AG09319 (cell line): ENCODE measurements at regions not wholly inside any gene's neighbourhood (a gene's known extent, or its start where the extent isn't known, plus 50 kb on each side); places are given as distances from the start of the nearest gene placed in this dataset.

Experiments
- DNase-seq: peaks from one replicate; pipeline ENCODE4 v3.0.0-alpha.2; 2010; ENCODE audit warnings: low read depth; ENCODE audit errors: extremely low read depth
- TF ChIP-seq, protein P1 (sequence below): IDR thresholded peaks from 2 replicates; pipeline ENCODE4 v1.5.1; 2011; ENCODE audit warnings: low read depth, mild to moderate bottlenecking, inconsistent platforms, low read length, moderate library complexity

DNA sequence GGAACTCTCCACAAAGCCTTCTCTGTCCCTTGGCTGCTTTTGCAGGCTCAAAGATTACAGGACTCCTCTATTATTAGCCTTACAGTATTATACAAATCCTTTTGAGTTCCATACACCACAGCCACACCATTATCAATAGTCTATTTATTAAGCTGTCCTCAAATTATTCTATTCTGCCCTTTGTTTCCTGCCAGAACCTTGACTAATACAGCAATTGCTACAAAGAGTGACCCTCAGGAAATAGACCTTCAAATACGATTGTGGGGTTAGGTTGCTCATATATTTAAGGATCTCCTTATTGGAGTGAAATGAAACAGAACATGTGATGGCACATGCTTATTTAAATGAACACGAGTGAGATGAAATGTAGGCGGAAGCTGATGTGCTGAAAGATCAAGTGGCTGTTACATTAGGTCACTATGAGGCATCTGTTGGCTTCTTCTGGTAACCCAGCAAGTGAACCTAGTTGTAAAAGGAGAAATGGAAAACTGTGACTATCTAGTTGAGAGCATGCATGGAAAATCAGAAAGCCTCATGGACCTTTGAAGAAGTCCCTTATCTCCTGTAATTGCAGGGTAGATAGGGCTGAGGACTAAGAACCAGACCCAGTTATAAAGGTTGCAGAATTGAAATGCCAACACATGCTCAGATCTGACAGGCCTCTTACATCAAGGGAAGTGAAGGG, 75.5 kb downstream of the AVPR1A start:
- TF ChIP-seq, protein P1, sequence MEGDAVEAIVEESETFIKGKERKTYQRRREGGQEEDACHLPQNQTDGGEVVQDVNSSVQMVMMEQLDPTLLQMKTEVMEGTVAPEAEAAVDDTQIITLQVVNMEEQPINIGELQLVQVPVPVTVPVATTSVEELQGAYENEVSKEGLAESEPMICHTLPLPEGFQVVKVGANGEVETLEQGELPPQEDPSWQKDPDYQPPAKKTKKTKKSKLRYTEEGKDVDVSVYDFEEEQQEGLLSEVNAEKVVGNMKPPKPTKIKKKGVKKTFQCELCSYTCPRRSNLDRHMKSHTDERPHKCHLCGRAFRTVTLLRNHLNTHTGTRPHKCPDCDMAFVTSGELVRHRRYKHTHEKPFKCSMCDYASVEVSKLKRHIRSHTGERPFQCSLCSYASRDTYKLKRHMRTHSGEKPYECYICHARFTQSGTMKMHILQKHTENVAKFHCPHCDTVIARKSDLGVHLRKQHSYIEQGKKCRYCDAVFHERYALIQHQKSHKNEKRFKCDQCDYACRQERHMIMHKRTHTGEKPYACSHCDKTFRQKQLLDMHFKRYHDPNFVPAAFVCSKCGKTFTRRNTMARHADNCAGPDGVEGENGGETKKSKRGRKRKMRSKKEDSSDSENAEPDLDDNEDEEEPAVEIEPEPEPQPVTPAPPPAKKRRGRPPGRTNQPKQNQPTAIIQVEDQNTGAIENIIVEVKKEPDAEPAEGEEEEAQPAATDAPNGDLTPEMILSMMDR, result no peak
- DNase-seq, result no peak

DNA sequence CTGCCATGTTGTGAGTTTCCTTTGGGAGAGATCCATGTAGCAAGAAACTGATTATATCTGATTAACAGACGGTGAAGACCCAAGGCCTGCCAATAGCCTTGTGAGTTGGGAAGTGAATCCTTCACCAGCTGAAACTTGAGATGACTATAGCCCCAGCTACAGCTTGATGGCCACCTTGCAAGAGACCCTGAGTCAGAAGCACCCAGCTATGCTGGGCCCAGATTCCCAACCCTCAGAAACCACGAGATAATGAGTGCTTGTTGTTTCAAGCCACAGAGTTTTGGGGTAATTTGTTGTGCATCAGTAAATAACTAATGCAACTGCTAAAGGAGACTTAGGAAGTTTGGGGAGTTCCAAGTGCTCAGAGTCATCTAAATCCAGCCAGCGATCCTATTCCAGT, 80.3 kb downstream of the AVPR1A start:
- DNase-seq, result no peak
- TF ChIP-seq, protein P1, result no peak

DNA sequence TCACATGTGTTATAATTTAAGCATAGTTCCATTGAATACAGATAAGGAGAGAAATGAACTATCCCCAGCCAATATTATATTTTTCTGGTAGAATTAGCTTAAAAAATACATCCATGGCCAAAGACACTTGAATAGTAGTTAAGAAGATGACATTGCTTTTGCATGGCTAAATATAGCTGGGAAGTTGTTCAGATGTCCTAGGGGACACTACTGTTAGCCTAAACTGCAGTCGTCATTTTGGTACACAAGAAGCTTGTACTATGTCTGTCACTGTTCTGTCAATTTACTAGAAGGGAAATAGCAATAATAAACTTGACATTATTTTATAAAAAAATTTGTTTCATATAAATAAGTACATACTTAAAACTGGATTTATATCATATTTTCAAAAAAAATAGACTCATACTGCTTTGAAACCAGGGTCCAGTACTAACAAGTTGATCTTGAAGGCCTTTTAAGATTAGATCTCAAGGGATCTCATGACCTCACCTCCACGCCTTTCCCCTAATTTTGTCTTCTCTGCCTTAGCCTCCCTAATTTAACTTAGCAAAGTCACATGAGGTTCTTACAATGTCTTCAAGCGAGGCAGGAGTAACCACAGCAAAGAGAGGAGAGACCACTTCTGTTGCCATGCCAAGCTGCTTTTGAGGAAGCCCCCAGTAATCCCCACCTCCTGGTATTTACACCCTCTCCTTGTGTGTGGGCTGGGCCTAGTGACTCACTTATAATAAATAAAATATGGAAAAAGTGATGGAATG, 81.0 kb downstream of the AVPR1A start:
- TF ChIP-seq, protein P1, result no peak
- no peak for DNase-seq

DNA sequence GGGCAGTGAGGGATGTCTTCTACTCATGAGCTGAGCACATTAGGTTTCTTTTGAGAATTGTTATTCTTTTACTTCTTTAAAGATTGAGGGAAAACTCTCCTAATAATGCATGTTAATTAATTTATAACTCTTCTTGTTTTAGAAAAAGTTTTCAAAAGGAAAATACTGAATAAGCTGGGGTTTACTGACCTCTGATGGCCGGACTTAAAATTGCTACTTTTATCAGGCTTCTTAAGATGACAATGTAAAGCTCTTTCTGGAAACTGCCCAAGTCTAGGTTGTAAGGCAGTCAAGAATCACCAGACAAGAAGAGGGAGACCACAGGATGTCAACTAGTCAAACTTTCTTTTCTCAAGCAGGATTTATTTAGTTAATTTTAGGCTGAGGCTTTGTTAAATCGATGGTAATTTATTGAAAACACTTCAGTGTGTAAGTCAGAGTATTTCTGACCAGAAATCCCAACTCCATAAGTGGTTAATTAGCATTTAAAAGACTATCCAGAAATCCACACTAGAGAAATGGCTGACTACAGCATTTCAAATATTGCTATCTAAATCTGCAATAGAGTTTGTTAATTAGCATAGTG, 82.1 kb downstream of the AVPR1A start:
- TF ChIP-seq, protein P1, result peak; percentile 61
- peak; percentile 37 for DNase-seq

DNA sequence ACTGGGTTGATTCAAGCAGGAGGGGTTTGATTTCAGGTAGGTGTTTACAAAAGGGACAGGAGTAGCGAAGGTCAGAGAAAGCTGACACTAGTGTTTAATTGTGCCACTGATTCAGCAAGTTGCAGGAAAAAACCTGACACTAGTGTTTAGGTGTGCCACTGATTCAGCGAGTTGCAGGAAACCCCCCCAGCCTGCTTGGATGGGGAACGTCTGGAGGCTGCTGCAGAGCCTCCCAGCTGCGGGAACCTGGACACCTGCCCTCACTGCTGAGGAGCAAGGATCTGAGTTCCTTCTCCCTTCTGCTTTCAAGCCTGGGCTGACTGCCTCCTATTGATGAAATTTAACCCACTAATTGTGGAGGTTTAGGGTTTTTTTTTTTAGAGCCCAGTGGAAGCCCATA, 84.2 kb downstream of the AVPR1A start:
- TF ChIP-seq, protein P1, result no peak
- DNase-seq, result no peak

DNA sequence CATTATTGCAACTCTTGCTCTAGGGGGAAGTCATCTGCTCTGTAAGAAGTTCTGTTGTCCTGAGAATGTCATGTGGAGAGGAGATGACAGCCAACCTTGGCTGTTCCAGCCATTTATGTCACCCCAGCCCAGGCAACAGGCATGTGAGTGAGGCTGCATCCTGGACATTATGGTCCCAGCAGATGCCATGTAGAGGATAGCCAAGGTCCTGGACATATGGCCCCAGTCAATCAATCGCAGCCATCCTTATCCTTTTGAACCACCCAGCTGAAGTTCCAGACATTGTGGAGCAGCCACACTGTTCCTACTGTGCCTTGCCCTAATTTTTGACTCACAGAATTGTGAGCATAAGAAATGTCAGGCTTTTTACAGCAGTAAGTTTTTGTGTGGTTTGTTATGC, 84.9 kb downstream of the AVPR1A start:
- TF ChIP-seq, protein P1, result no peak
- no peak for DNase-seq

DNA sequence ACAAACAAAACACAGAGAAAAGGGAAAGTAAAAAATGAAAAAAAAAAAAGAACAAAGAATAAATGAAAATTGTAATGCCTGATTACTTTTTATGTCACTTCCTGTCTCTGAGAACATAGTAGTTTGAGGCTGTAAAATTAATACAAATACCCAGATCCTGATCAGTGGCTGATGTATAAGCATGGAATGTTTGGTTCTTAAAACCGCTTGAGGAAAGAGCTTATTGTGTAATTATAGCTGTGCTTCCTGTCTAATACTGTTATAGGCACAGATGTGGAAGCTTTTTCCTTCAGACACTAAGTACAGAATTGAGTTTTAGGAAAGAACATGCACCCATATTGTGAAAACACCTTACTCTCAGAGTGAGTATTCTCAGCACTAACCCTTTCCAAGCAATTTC, 86.9 kb downstream of the AVPR1A start:
- TF ChIP-seq, protein P1, result no peak
- peak; percentile 16 for DNase-seq
